ENCODE measurements at regions not wholly inside any gene's neighbourhood (a gene's known extent, or its start where the extent isn't known, plus 50 kb on each side); places are given as distances from the start of the nearest gene placed in this dataset.

- no peak for FAIRE-seq
- DNase-seq (ENCODE audit: insufficient read length, low spot score), result no peak
These were observed 185.2 kb upstream of the DNAJC19 start for GRCh38 chr3:181174676-181175233.

DNA sequence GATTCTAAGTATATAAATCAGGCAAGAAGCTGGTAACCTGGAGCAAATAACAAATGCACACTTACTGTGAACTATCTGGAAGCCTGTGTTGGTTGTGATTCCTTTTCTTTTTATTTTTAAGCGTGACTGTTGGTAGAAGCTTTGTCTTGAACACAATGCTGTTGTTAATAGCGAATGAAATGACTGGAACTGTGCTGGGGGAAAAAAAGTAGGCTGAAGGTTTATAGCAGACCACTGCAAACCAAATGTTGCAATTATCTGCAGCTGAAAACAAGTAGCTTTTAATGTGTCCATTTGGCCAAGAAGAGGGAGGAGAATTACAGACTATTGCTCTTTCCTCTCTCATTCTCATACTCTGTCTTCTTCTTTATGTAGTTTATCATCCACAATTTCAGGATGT is 184.5 kb upstream of the DNAJC19 start:
- FAIRE-seq (no peak), DNase-seq (ENCODE audit: insufficient read length, low spot score) (no peak)

DNA sequence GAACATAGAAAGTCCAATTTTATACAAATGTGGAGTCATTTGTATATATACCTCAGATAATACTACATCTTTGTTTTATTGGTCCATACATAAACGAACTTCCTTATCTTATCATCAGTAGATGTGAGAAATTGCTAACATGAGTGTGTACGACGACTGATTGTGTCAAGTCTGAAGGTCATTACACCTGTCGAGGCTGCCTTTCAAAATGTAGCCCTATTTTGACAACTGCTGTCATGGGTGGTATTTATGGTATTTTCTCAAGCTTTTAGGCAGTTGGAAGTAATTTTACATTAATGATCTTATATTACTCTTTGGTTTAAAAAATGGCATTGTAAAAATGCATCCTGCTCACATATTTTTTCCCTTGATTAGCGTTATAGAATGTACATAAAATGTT is 183.7 kb upstream of the DNAJC19 start:
- no peak for FAIRE-seq
- DNase-seq (ENCODE audit: insufficient read length, low spot score), result no peak

- no peak for DNase-seq (ENCODE audit: insufficient read length, low spot score)
- FAIRE-seq, result no peak
These were observed 145.3 kb upstream of the DNAJC19 start for GRCh38 chr3:181134873-181135272.

DNA sequence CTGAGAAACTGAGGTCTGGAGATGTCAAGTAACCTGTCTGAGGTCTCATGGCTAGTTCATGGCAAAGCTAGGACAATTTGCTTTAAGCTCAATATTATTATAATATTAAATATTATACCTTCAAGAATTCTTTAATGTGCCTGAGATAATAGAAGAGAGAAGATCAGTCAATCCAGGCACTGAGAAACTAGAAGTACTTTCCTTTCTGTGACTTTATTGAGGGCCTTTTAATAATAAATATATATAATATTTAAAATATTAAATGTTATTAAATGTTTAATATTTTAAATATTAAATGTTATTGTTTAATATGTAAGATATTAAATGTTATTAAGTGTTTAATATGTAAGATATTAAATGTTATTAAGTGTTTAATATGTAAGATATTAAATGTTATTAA is 144.3 kb upstream of the DNAJC19 start:
- FAIRE-seq (no peak), DNase-seq (ENCODE audit: insufficient read length, low spot score) (no peak)

DNA sequence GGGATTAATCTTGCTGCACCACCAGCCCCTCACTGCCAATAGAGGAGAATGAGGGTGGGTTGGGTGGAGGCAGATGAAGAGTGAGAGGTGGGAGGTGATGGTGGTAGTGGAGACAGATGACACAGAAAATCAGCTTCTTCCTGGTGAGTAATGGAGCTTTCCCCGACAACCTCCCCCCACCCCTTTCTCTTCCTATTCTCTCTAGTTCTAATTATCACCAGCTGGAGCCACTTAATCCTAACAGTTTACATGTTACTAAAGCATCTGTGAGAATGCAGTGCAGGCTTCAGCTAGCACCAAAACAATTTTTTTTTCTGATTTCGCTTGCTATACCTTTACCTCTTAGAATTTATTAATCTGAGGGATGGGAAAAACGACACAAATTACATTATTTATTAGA is 116.1 kb upstream of the DNAJC19 start:
- DNase-seq (ENCODE audit: insufficient read length, low spot score), result no peak
- FAIRE-seq, result no peak

DNA sequence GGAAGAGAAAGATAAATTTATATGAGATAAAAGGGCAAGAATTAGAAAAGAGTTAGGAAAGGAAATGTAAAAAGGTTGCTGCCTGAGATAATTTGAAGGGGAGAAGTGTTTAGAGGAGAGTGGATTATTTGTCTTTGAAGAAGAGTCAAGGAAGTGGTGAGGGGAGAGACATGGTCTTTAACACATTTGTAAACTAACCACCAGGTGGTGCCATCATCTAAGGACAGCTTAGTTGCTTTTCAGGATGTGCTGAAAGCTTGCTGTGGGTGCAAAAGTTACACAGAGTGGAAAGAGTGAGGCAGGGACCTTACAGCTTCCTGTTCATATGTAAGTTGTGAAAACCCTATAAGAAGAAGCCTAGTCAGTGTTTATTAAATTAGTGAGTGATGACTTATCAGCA is 114.1 kb upstream of the DNAJC19 start:
- no peak for DNase-seq (ENCODE audit: insufficient read length, low spot score)
- no peak for FAIRE-seq

GRCh38 chr3:181086011-181086410 is 96.5 kb upstream of the DNAJC19 start:
- FAIRE-seq, result no peak

GRCh38 chr3:181081930-181082329 is 92.4 kb upstream of the DNAJC19 start:
- no peak for FAIRE-seq

More at GRCh38 chr3:181086011-181086410, 96.5 kb upstream of the DNAJC19 start:
- DNase-seq (ENCODE audit: insufficient read length, low spot score), result no peak

DNA sequence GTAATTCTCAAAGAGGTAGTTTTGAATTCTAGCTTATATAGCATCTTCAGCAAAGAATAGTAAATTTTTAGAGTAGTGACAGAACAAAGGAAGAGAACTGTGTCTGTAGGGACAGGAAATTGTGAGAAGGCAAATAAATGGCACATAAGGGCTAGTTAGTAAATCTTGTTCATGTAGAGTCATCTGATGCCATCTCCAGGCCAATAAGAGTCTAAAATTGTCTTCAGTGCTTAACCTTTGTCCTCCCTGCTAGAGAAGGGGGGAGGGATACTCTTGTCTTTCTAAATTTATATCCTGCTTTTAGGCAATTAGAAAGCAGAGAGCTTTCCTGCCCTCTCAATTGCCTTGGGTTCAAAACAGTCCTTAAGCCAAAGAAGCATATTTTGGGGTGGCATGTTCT is 87.0 kb upstream of the DNAJC19 start:
- DNase-seq (ENCODE audit: insufficient read length, low spot score), result no peak
- FAIRE-seq, result no peak

More at GRCh38 chr3:181081930-181082329, 92.4 kb upstream of the DNAJC19 start:
- no peak for DNase-seq (ENCODE audit: insufficient read length, low spot score)

DNA sequence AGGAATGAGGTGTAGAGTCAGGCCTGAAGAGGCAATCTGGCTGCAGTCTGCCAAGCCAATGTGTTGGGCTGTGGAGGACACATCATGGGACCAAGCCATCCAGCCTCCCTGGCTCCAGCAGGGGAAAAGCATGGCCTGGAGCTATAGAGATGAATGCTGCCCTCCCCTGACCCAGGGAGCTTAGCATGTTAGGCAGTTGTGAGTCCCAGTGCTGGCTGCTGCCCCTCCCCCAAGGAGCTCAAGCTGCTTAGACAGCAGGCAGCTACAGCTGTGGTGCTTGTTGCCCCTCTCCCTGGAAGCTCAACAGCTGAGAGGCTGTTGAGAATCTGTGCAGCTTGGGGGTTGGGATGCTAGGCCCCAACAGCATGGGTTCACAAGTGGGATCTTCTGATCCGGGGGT is 85.6 kb upstream of the DNAJC19 start:
- DNase-seq (ENCODE audit: insufficient read length, low spot score), result no peak

DNA sequence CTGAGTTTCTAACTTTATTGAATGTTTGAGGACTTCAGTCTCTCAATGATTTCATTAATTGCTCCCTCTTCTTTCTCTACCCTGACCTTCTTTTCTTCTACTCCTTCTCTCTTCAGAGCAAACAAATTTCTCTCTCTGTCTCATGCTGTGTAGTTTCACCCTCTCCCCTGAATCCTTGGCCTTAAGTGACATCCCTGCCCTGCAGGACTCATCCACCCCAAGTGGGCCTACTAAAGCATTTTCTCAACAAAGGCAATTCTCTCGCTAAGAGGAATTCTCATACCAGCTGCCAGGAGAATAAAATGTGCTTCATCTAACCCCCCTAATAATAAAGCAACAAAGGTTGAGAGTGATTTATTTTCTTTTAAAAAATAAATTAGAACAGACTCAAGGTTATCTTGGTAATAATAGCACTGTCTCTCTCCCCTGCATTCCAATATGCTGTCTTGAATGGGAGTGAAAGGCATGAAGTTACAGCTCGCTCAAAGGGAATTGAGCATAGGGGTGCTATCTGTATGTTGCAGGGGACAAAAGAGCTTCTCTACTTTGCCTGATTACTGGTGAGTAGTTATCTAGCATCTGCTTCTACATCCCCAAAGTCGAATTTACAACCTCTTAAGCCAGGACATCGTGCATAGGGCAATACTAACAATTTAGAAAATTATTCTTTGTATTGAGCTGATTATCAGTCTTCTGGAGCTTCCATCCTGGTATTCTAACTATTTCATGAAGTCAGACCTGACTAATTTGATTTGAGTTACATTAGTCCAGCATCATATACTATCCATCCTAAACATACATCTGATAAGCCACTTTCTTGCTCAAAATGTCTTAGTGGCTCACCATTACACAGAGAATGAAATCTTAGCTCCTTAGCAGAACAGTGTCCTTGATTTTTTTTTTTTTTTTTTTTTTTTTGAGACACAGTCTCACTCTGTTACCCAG is 76.9 kb upstream of the DNAJC19 start:
- no peak for FAIRE-seq
- no peak for DNase-seq (ENCODE audit: insufficient read length, low spot score)

More for the DNA sequence above, 85.6 kb upstream of the DNAJC19 start:
- no peak for FAIRE-seq

DNA sequence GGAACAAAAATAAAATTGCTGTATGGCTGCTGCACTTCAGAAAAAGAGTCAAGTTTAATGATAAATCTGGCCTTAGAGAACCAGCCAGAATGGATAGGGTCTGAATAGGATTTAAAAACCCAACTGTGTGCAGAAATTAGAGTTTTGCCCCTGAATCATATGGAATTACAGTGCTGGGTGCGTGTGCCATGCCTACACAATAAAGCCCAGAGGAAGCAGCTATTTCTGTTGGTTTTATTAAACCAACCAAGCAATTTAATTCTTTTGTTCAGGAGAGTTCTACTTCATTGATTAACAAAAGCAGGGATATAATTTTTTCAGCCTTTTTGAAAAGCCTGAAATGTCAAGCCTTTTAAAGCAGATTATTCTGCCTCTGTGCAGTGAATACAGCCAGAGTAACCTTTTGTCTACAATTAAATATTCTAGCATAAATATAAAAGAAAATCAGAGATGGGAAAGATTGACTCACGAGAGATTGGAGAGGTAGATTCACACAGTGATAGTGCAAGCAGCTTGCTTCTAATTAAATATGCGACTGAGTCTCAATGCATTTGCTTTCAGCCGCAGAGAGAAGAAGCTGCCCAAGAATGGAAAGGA is 66.7 kb upstream of the DNAJC19 start:
- FAIRE-seq, result no peak
- DNase-seq (ENCODE audit: insufficient read length, low spot score), result no peak

- FAIRE-seq, result no peak
- no peak for DNase-seq (ENCODE audit: insufficient read length, low spot score)
These were observed 65.0 kb upstream of the DNAJC19 start for GRCh38 chr3:181054538-181054937.

- no peak for DNase-seq (ENCODE audit: insufficient read length, low spot score)
- FAIRE-seq, result no peak
These were observed 62.7 kb upstream of the DNAJC19 start for GRCh38 chr3:181052256-181052655.

GRCh38 chr3:181050738-181051137 is 61.2 kb upstream of the DNAJC19 start:
- FAIRE-seq, result no peak
- no peak for DNase-seq (ENCODE audit: insufficient read length, low spot score)

GRCh38 chr3:181040030-181040429 is 50.5 kb upstream of the DNAJC19 start:
- FAIRE-seq (no peak), DNase-seq (ENCODE audit: insufficient read length, low spot score) (no peak)

All from HTR-8/SVneo (cell line).